Endodermal cell (in vitro differentiated cells): ENCODE measurements at regions not wholly inside any gene's neighbourhood (a gene's known extent, or its start where the extent isn't known, plus 50 kb on each side); places are given as distances from the start of the nearest gene placed in this dataset.

Experiments used
- DNase-seq: peaks from one replicate; pipeline ENCODE4 v3.0.0-alpha.2; 2017
- H3K27ac ChIP-seq: 2 replicates; pipeline ENCODE4 v1.5.1; 2013; ENCODE audit warnings: mild to moderate bottlenecking, low read depth, low read length, moderate library complexity
- H3K27me3 ChIP-seq: 2 replicates; pipeline ENCODE4 v1.6.1; 2013; ENCODE audit warnings: mild to moderate bottlenecking, low read length, moderate library complexity; ENCODE audit not compliant: insufficient read depth, control insufficient read depth, poor library complexity, severe bottlenecking
- H3K36me3 ChIP-seq: 2 replicates; pipeline ENCODE4 v1.7.0; 2013; ENCODE audit warnings: mild to moderate bottlenecking, low read length, moderate library complexity; ENCODE audit not compliant: control insufficient read depth, insufficient read depth
- H3K4me1 ChIP-seq: one replicate; pipeline ENCODE4 v1.7.0; 2013; ENCODE audit warnings: low read length; ENCODE audit not compliant: control insufficient read depth, insufficient read depth
- H3K4me3 ChIP-seq: 2 replicates; pipeline ENCODE4 v1.5.1; 2013; ENCODE audit warnings: mild to moderate bottlenecking, low read length, moderate library complexity
- H3K9ac ChIP-seq: 2 replicates; pipeline ENCODE4 v1.6.1; 2013; ENCODE audit warnings: mild to moderate bottlenecking, low read length, moderate library complexity; ENCODE audit not compliant: poor library complexity, severe bottlenecking; ENCODE audit errors: extremely low read depth
- H3K9me3 ChIP-seq: 2 replicates; pipeline ENCODE4 v1.6.1; 2013; ENCODE audit warnings: mild to moderate bottlenecking, low read length, moderate library complexity; ENCODE audit not compliant: control insufficient read depth
- H3K27ac Mint-ChIP-seq: 2 replicates; pipeline ENCODE4 v1.8.0; 2020; ENCODE audit warnings: mixed read lengths
- H3K27me3 Mint-ChIP-seq: 2 replicates; pipeline ENCODE4 v1.8.0; 2021; ENCODE audit warnings: mild to moderate bottlenecking, mixed read lengths; ENCODE audit not compliant: insufficient read depth
- H3K36me3 Mint-ChIP-seq: 2 replicates; pipeline ENCODE4 v1.8.0; 2020; ENCODE audit warnings: low read depth, mixed read lengths
- H3K4me1 Mint-ChIP-seq: 2 replicates; pipeline ENCODE4 v1.8.0; 2020; ENCODE audit warnings: mixed read lengths
- H3K4me3 Mint-ChIP-seq: 2 replicates; pipeline ENCODE4 v1.8.0; 2020; ENCODE audit warnings: mild to moderate bottlenecking, moderate library complexity, mixed read lengths
- H3K9me3 Mint-ChIP-seq: 2 replicates; pipeline ENCODE4 v1.8.0; 2020; ENCODE audit warnings: mild to moderate bottlenecking, mixed read lengths
- WGBS, 2 experiments: methylation state at CpG; one replicate each; pipeline versions ENCODE4 v1.1.5 to v1.1.7; 2013; ENCODE audit warnings: missing lambda C conversion rate in 2 of 2, mixed read lengths in 1 of 2; ENCODE audit not compliant: insufficient coverage in 1 of 2, insufficient read length in 1 of 2; 5-methylcytosine and 5-hydroxymethylcytosine counted together
- TF ChIP-seq, protein P1 (sequence below): fragments of 200-600 bp; sonication (generic); conservative IDR thresholded peaks from 2 replicates; pipeline ENCODE4 v1.5.0; 2021; ENCODE audit warnings: antibody characterized with exemption, mild to moderate bottlenecking

DNA sequence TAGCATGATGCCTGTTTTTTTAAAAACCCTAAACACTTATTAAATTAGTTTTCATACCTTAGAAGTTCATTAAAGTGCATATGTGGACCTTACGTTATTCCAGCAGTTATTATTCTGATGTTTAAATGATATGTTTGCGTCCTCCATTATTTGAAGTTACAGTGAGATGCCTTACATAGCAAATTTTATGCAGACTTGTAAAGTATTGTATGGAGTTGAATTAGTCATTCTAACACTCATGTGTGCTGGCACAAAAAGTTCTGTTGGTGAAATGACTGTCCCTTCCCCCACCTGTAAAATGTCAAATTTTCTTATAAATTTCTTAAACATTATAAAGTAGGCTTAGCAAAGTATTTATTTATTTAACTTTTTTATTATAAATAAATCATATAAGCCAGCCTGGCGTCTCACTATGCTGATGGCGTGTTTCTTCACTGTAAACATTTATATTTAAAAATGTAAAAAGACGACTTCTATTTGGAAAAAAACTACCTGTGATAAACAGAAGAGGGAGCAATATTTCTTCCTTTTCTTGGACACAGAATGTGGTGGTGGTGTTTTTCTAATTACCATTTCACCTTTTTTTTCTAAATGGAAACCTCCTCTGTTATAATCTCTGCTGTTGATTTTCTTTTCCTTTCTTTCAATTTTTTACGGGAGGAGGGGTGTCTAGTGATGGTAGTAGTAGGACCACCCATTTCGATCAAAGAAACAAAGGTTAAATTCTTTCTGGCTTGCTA lies 155.4 kb downstream of the RFPL4B start:
- Histone ChIP-seq H3K4me3 (no peak overlapping the region), H3K36me3 (no peaks in the 10 kb centered on the region), H3K27me3 (no peaks in the 10 kb centered on the region), H3K4me1 (peaks cover 5% of the 10 kb centered on the region), H3K9ac (no peak overlapping the region), H3K9me3 (no peaks in the 10 kb centered on the region), H3K27ac (peak overlapping the region; percentile 99)
- Mint-ChIP-seq H3K27ac (no peak overlapping the region), H3K36me3 (no peaks in the 10 kb centered on the region), H3K27me3 (peaks cover 5% of the 10 kb centered on the region), H3K4me3 (no peak overlapping the region), H3K4me1 (peaks cover 16% of the 10 kb centered on the region), H3K9me3 (no peaks in the 10 kb centered on the region)
- TF ChIP-seq, protein P1, sequence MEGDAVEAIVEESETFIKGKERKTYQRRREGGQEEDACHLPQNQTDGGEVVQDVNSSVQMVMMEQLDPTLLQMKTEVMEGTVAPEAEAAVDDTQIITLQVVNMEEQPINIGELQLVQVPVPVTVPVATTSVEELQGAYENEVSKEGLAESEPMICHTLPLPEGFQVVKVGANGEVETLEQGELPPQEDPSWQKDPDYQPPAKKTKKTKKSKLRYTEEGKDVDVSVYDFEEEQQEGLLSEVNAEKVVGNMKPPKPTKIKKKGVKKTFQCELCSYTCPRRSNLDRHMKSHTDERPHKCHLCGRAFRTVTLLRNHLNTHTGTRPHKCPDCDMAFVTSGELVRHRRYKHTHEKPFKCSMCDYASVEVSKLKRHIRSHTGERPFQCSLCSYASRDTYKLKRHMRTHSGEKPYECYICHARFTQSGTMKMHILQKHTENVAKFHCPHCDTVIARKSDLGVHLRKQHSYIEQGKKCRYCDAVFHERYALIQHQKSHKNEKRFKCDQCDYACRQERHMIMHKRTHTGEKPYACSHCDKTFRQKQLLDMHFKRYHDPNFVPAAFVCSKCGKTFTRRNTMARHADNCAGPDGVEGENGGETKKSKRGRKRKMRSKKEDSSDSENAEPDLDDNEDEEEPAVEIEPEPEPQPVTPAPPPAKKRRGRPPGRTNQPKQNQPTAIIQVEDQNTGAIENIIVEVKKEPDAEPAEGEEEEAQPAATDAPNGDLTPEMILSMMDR = peak; percentile 72
- 94% methylated on average over 2 of the region's 7 CpGs; no CpG with 5 or more reads in 1 of the 2 experiments for WGBS, 2 experiments
- no peak for DNase-seq

DNA sequence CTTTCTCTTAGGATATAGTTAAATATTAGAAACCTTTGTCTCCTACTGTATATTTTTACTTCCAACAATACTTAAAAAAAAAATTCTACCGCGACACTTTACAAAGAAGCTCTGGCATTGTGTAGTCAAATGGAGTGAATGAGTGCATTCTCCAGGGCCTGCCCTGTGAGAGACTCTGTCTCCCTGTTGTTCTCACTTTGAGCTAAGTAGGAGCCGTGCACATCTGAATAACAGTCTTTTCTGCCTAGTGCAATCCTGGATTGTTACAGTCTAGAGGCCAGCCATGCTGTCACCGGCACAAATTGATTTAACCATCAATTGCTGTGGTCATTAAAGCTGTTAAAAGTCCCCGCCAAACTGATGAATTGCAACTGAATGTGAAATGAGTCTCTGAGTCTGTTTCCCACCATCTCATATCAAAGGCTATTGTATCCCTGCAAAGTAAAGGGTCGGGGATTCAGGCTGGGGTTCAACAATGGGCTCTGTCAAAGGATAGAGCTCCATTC lies 156.0 kb downstream of the RFPL4B start:
- TF ChIP-seq, protein P1 = no peak
- H3K36me3 Mint-ChIP-seq = no peaks in the 10 kb centered on the region
- Histone ChIP-seq H3K27ac (peak overlapping the region; percentile 99), H3K36me3 (no peaks in the 10 kb centered on the region), H3K9me3 (no peaks in the 10 kb centered on the region), H3K4me1 (peaks cover 5% of the 10 kb centered on the region), H3K4me3 (no peak overlapping the region), H3K27me3 (no peaks in the 10 kb centered on the region), H3K9ac (no peak overlapping the region)
- no peak overlapping the region for H3K27ac Mint-ChIP-seq
- WGBS, 2 experiments = 24 to 73% methylated on average over 2 to 6 of the region's 6 CpGs
- H3K9me3 Mint-ChIP-seq = no peaks in the 10 kb centered on the region
- DNase-seq = no peak
- H3K4me3 Mint-ChIP-seq = no peak overlapping the region
- peaks cover 16% of the 10 kb centered on the region for H3K4me1 Mint-ChIP-seq
- H3K27me3 Mint-ChIP-seq = peaks cover 5% of the 10 kb centered on the region

DNA sequence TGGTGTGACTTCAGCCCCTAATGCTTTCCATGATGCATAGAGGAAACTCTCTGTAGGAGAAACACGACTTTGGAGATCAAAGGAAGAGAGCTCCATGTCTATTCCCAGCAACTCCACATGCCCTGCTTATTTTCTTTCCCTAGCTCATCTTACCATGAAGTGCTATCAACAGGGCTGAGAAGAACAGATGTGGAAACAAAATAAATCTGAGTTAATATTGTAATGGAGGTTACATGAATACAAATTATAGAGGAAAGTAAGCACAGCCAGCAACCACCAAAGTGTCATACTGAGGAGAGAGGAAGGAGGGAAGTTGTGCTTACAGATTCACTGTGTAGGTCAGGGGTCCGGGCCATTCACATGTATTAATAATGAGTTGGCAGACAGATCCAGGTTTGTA lies 157.5 kb downstream of the RFPL4B start:
- peaks cover 8% of the 10 kb centered on the region for H3K9me3 Mint-ChIP-seq
- H3K36me3 Mint-ChIP-seq = no peaks in the 10 kb centered on the region
- H3K4me3 ChIP-seq = no peak overlapping the region
- DNase-seq = no peak
- no peak overlapping the region for H3K27ac Mint-ChIP-seq
- no peaks in the 10 kb centered on the region for H3K36me3 ChIP-seq
- no peak overlapping the region for H3K9ac ChIP-seq
- peak overlapping the region; percentile 99 for H3K27ac ChIP-seq
- H3K4me1 Mint-ChIP-seq = peaks cover 16% of the 10 kb centered on the region
- peaks cover 7% of the 10 kb centered on the region for H3K9me3 ChIP-seq
- WGBS, 2 experiments = 83 to 88% methylated on average over 1 to 2 of the region's 2 CpGs
- no peaks in the 10 kb centered on the region for H3K27me3 ChIP-seq
- H3K4me3 Mint-ChIP-seq = no peak overlapping the region
- peaks cover 6% of the 10 kb centered on the region for H3K27me3 Mint-ChIP-seq
- peaks cover 5% of the 10 kb centered on the region for H3K4me1 ChIP-seq
- TF ChIP-seq, protein P1 = no peak
